ENCODE measurements at regions not wholly inside any gene's neighbourhood (a gene's known extent, or its start where the extent isn't known, plus 50 kb on each side); places are given as distances from the start of the nearest gene placed in this dataset.

DNA sequence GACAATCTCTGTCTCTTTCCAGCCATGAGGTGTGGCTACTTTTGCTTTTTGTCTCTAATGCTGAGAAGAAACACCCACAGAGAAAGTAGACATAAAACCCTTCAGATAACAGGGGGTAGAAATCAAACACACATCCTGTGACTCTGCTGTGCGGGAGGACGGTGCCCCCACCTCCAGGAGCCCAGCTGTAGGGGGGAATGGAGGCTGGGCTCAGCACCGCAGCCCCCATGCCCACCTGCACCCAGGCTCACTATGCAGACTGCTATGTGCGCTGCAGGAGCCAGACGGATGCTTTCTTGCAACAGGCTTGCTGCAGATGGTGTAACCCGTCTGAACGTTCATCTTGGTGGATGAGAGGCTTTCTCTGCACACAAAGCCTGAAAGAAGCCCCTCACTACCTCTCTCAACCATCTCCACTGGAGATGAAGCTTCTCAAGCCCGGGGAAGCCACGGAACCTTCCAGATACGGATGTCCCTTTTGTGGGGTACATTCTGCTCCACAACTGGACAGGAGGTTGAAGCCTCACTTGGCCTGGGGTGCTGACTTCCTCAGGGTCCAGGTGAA lies 207.2 kb downstream of the GADD45G start:
- TF ChIP-seq, protein P1, sequence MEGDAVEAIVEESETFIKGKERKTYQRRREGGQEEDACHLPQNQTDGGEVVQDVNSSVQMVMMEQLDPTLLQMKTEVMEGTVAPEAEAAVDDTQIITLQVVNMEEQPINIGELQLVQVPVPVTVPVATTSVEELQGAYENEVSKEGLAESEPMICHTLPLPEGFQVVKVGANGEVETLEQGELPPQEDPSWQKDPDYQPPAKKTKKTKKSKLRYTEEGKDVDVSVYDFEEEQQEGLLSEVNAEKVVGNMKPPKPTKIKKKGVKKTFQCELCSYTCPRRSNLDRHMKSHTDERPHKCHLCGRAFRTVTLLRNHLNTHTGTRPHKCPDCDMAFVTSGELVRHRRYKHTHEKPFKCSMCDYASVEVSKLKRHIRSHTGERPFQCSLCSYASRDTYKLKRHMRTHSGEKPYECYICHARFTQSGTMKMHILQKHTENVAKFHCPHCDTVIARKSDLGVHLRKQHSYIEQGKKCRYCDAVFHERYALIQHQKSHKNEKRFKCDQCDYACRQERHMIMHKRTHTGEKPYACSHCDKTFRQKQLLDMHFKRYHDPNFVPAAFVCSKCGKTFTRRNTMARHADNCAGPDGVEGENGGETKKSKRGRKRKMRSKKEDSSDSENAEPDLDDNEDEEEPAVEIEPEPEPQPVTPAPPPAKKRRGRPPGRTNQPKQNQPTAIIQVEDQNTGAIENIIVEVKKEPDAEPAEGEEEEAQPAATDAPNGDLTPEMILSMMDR (IDR thresholded peaks at IDR 0.05; ENCODE audit: low read length), result no peak
- TF ChIP-seq EZH2phosphoT487 (IDR thresholded peaks at IDR 0.05; ENCODE audit: low read length) (no peak), EZH2 (optimal IDR thresholded peaks at IDR 0.05; ENCODE audit: low read depth, low read length) (no peak)
